NOMO-1 treated with DMSO at 0.1 percent for 48 hours (cell line): ENCODE measurements at regions not wholly inside any gene's neighbourhood (a gene's known extent, or its start where the extent isn't known, plus 50 kb on each side); places are given as distances from the start of the nearest gene placed in this dataset.
A peak's percentile ranks its signal among the peaks of the same experiment; 100 is the strongest.
"Not testable (repeated sequence)": the region's sequence is repeated elsewhere in the genome, so short reads cannot be mapped to it uniquely, and the experiment has no call there.

Experiments used
- DNase-seq: peaks from one replicate; lab custom pipeline; 2025; ENCODE audit not compliant: unreplicated experiment; lab: John Stamatoyannopoulos, UW

- no peak for DNase-seq
Measured at GRCh38 chr6:9139746-9140145, 704.4 kb upstream of the SLC35B3 start.

GRCh38 chr6:9138936-9139335 lies 703.6 kb upstream of the SLC35B3 start:
- DNase-seq = no peak

- DNase-seq = no peak
Measured at GRCh38 chr6:9136141-9136822, 700.9 kb upstream of the SLC35B3 start.

- DNase-seq = no peak
Measured at GRCh38 chr6:9131616-9132015, 696.3 kb upstream of the SLC35B3 start.

GRCh38 chr6:9131201-9131600 lies 695.9 kb upstream of the SLC35B3 start:
- DNase-seq = no peak

- DNase-seq = no peak
Measured at GRCh38 chr6:9128970-9129369, 693.6 kb upstream of the SLC35B3 start.

GRCh38 chr6:9126878-9127560 lies 691.7 kb upstream of the SLC35B3 start:
- DNase-seq = no peak

- DNase-seq = not testable (repeated sequence)
Measured at GRCh38 chr6:9126034-9126433, 690.7 kb upstream of the SLC35B3 start.

- no peak for DNase-seq
Measured at GRCh38 chr6:9121549-9121948, 686.2 kb upstream of the SLC35B3 start.

- peak; percentile 29 for DNase-seq
Measured at GRCh38 chr6:9116026-9116425, 680.7 kb upstream of the SLC35B3 start.

- no peak for DNase-seq
Measured at GRCh38 chr6:9112544-9112943, 677.2 kb upstream of the SLC35B3 start.

GRCh38 chr6:9103876-9104521 lies 668.7 kb upstream of the SLC35B3 start:
- no peak for DNase-seq

- DNase-seq = no peak
Measured at GRCh38 chr6:9101920-9102319, 666.6 kb upstream of the SLC35B3 start.

- DNase-seq = no peak
Measured at GRCh38 chr6:9100869-9101580, 665.7 kb upstream of the SLC35B3 start.

- DNase-seq = no peak
Measured at GRCh38 chr6:9095729-9096128, 660.4 kb upstream of the SLC35B3 start.

GRCh38 chr6:9095137-9095536 lies 659.8 kb upstream of the SLC35B3 start:
- no peak for DNase-seq

- no peak for DNase-seq
Measured at GRCh38 chr6:9089724-9090123, 654.4 kb upstream of the SLC35B3 start.

- no peak for DNase-seq
Measured at GRCh38 chr6:9087470-9087869, 652.1 kb upstream of the SLC35B3 start.

GRCh38 chr6:9086331-9086730 lies 651.0 kb upstream of the SLC35B3 start:
- no peak for DNase-seq

GRCh38 chr6:9085709-9086070 lies 650.3 kb upstream of the SLC35B3 start:
- DNase-seq = no peak

GRCh38 chr6:9085054-9085708 lies 649.8 kb upstream of the SLC35B3 start:
- DNase-seq = no peak
